Stimulated activated CD8-positive, alpha-beta memory T cell treated with anti-CD3 and anti-CD28 coated beads, Interleukin-7, amount 100 ng/mL, for 1 hour (primary cell): ENCODE measurements at regions not wholly inside any gene's neighbourhood (a gene's known extent, or its start where the extent isn't known, plus 50 kb on each side); places are given as distances from the start of the nearest gene placed in this dataset.
"Not testable (repeated sequence)": the region's sequence is repeated elsewhere in the genome, so short reads cannot be mapped to it uniquely, and the experiment has no call there.

Source experiments
- DNase-seq, 2 donors: peaks; one replicate each; pipeline ENCODE4 v3.0.0-alpha.2; 2020; ENCODE audit warnings: low read depth in 2 of 2

DNA sequence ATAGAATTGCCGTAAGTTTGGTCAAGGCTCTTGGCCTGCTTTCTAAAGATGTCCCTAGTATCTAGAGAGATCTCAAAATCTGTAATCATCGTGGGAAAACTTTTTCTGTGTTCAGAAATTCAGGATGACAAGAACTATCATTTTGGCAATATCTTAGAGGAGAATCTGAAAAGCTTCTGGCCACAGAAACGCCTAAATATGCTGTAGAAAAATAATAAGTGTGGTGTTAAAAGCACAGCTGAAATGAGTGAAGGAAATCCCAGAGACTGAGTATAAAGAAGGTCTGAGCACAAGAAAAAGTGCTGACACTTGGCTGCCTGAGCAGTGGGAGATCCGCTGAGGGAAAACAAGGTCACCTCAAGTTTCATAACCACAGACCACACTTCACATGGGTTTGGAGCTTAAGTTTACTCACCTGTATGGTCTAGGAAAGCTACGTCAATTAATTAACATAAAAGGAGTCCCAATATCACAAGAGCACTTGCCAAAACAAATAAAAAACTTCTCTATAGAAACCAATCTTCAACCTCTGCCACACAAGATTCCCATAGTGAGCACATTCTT, 235.2 kb upstream of the IRF2BP2 start:
- no peak for DNase-seq

DNA sequence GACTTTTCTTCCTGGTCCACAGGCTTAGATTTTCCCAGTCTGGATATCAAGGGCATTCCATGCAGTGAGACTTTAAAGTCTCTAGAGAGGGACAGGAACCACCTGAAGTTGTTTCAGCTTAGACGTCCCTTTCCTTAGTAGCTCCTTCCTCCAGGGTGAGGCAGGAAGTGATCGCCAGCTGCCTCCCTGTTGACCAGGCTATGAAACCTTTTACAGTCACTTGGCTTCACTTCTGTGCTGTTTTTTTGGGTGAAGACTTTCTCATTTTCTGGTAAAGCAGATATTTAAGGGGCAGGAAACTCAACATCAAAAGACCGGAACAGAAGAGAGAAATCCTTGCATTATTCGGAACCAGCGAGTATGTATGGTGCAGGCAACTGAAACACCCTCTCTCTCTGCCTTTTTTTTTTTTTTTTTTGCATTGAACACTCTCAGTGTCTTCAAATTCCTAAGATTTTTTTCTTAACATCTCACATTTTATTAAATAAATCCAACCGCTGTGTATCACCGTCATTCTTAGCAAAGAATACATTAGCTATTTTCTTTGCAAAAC, 234.6 kb upstream of the IRF2BP2 start:
- no peak for DNase-seq

DNA sequence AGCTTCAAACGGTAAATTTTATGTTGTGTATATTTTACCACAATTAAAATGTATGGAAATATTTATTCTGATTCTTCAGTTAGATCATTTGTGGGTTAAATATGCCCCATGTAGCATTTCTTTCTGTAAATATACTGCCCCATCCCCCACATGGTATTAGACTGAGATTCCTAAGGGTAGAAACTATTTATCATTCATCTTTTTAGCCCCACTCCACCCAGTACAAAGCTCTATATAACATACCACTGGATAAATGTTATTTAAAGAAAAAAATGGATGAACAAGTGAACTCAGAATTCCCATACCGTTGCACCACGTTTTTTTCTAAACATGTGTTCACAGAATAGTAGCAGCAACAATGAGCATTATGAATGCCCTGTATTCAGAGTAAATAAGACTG, 234.0 kb upstream of the IRF2BP2 start:
- no peak for DNase-seq

DNA sequence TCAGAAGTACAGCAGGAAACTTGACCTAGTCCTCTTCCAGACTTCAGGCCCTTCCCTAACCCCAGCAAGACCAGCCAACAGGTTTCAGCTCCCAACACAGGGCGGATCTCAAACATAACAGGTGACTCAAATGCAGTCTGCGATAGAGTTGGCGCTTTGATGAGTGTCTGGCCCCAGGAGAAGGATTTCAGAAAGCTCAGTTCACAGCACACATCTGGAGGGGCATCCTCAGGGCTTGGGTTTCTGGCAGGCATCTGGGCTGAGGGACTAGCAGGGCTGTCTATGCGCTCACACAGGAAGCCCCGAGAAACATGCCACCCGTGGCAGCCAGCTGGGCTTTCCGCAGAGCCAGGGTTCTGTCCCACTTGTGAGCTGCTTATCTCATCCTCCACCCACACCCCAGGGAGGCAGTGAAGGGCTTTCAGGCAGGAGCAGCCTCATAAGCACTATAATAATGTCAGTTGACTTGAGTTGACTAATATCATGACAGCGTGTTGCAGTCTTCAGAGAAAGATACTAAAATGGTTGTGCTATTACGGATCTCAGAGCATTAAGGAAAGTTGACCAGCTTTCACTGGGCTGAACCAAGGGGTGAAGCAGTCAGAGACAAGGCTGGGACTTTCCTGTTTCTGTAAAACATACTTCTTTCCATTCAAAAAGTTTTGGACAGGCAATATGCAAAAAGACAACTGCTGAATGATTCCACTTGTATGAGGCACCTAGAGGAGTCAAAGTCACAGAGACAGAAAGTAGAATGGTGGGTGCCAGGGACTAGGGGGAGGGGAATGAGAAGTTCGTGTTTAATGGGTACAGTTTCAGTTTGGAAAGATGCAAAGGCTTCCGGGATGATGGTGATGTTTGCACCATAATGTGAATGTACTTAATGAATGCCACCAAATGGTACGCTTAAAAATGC, 233.0 kb upstream of the IRF2BP2 start:
- no peak for DNase-seq

- DNase-seq, result no peak
Observed at GRCh38 chr1:234841710-234842231, 231.8 kb upstream of the IRF2BP2 start.

GRCh38 chr1:234841281-234841680, 231.3 kb upstream of the IRF2BP2 start:
- DNase-seq, result no peak

DNA sequence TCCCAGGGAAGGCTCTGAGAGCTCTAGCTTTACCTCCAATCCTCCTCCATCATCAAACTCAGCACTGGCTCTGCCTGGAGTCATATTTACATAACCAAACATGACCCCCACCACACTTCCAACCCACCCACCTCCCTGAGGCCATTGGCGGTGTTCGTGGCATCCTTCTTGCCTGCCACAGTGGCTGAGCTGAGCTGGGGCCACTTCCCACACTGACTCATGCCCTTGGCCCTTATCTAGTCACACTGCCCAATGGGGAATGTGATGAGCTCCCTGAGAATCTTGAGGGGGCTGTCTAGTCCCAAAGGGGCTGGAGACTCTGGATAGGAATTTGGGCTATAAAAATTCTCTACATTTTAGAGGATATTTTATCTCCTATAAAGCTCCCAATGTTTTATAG, 230.9 kb upstream of the IRF2BP2 start:
- DNase-seq, result no peak

DNA sequence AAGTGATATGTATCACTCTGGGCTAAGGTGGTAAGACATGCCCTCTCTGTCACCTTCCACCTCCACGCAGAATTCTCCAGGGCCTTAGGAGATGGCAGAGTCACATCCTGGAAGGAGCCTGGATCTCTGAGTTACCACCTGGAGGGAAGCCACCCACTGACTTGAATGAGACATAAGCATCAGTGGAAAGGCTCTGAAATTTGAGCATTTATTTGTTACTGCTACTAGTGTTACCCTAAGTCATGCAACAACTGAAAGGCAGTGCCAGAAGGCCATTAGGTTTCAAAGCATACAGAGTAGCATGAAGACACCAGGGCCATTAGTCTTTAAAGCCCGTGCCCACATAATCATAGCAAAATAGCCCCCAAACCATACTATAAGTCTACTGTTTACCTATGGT, 230.3 kb upstream of the IRF2BP2 start:
- no peak for DNase-seq

DNA sequence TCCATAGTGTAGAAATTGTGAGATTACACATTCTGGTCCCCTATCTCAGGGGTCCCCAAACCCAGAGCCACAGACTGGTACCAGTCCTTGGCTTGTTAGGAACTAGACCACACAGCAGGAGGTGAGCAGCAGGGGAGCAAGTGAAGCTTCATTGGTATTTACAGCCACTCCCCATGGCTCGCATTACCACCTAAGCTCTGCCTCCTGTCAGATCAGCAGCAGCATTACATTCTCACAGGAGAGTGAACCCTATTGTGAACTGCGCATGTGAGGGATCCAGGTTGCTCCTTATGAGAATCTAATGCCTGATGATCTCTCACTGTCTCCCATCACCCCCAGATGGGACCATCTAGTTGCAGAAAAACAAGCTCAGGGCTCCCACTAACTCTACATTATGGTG, 229.7 kb upstream of the IRF2BP2 start:
- no peak for DNase-seq

DNA sequence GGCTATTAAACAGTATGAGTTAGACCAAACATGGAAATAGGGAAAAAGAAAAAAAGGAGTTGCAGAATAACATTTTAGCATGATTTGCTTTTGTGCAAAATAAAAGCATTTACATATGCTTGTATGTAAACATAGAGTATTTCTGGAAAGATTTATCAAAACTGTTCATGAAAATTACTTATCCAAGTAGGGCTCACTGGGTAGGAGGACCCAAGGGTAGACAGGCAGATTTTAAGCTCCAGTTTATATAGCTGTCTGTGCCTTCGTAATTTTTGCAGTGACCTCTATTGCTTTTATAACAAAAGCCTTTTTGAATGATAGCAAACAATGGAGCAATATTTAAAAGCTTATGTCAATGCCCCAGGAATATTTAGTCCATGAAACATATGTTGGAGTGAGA, 228.8 kb upstream of the IRF2BP2 start:
- DNase-seq, result no peak

GRCh38 chr1:234838182-234838581, 228.2 kb upstream of the IRF2BP2 start:
- DNase-seq, result no peak

DNA sequence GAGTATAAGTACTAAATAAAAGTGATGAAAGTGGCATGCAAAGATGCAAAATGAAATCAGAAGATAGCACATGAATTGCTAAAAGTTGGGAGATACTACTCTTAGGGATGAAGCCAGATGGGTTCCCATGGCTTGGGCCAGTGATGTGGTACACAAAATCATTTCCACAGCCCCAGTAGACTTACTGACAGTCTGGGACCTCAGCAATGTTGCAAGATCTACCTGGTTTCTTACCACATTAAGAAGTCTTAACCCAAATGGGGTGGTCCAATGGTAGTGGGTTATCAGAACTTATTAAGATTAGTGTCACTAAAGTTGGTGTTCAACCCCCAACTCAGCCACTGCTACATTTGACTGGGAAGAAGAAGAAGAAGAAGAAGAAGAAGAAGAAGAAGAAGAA, 227.7 kb upstream of the IRF2BP2 start:
- DNase-seq, result no peak

- DNase-seq, result no peak
Observed at GRCh38 chr1:234836776-234837357, 226.9 kb upstream of the IRF2BP2 start.

GRCh38 chr1:234836045-234836681, 226.2 kb upstream of the IRF2BP2 start:
- no peak for DNase-seq

DNA sequence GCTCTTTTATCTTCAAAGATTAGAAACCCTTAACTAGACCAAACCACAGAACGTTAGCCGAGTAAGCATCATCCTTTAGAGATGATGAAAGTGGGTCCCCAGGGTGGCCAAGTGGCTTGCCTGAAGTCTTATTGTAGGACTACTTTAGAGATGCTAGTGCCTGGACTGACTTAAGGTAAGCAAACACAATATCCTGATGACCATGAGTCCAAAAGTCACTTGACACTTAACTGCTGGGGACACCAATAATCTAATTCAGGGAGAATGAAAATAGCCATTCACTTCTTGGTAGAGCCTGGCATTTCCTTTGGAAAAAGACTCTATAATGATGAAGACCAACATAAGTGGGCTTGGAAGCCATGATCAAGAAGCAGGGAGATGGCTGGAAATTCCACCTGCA, 225.3 kb upstream of the IRF2BP2 start:
- no peak for DNase-seq

- no peak for DNase-seq
Observed at GRCh38 chr1:234833646-234834045, 223.7 kb upstream of the IRF2BP2 start.

- no peak for DNase-seq
Observed at GRCh38 chr1:234833118-234833517, 223.1 kb upstream of the IRF2BP2 start.

GRCh38 chr1:234827656-234828055, 217.7 kb upstream of the IRF2BP2 start:
- no peak for DNase-seq

DNA sequence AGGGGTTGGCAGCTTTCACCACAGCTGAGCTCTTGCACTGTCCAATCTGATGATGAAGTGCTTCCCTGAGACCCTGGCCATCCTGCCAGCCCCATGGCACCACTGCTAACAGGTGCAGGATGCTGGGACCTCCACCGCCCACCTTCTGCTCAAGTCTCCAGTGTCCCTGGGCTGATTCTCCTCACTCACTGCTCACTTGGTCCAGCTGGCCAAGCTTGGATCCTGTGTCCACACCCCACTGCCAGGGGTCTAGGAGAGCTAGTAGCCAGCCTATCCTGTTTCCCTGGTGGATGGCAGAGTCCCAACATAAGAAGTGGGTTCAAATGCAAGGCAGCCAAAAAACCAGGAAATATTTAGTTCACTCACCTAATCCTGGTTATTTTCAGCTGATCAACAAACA, 217.2 kb upstream of the IRF2BP2 start:
- no peak for DNase-seq

DNA sequence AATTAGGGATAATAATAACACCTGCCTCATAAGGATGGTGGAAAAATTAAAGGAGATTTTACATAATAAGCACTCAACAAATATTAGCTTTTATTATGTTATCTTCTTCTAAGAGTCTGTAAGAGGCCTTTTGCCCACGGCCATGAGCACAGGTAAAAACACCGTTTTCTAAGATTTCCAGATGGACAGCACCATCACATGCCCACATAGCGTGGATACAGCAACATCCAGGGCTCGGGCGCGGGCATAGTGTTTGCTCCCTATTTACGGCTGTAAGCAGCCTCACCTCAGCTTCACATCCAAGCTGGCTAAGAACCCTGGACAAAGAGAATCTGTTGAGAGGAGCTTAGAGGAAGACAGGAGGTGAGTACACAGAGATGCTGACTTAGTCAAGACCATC, 216.4 kb upstream of the IRF2BP2 start:
- no peak for DNase-seq

- no peak for DNase-seq
Observed at GRCh38 chr1:234825498-234826165, 215.7 kb upstream of the IRF2BP2 start.

DNA sequence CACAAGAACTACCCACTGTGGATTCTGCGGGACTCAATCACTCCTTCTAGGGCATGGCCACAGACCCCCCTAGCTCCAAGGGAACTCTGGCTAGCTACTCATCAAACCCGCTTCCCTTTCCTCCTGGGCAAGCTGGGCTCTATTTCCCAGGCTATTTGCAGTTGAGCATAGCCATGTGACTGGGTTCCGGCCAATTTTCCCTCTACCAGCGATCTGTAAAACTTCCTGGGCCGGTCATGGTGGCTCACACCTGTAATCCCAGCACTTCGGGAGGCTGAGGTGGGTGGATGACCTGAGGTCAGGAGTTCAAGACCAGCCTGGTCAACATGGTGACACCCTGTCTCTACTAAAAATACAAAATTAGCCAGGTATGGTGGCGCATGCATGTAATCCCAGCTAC, 214.9 kb upstream of the IRF2BP2 start:
- not testable (repeated sequence) for DNase-seq
